KMS-11 (cell line): ENCODE measurements at regions not wholly inside any gene's neighbourhood (a gene's known extent, or its start where the extent isn't known, plus 50 kb on each side); places are given as distances from the start of the nearest gene placed in this dataset.
"Not testable (repeated sequence)": the region's sequence is repeated elsewhere in the genome, so short reads cannot be mapped to it uniquely, and the experiment has no call there.

Source experiments
- H2AFZ ChIP-seq: fragments of 200-600 bp; sonication (generic); 2 replicates; pipeline ENCODE4 v1.6.1; 2016; ENCODE audit warnings: antibody characterized with exemption, mixed run types, low read depth
- H3K27ac ChIP-seq: fragments of 200-600 bp; sonication (generic); 2 replicates; pipeline ENCODE4 v1.6.1; 2016; ENCODE audit warnings: mild to moderate bottlenecking, mixed run types
- H3K27me3 ChIP-seq: fragments of 200-600 bp; sonication (generic); 2 replicates; pipeline ENCODE4 v1.6.1; 2017; ENCODE audit warnings: mild to moderate bottlenecking, low read depth, mixed run types, moderate library complexity; ENCODE audit not compliant: insufficient read depth
- H3K36me3 ChIP-seq: fragments of 200-600 bp; sonication (generic); 2 replicates; pipeline ENCODE4 v1.6.1; 2017; ENCODE audit warnings: mild to moderate bottlenecking, mixed run types; ENCODE audit not compliant: insufficient read depth
- H3K4me1 ChIP-seq: fragments of 200-600 bp; sonication (generic); 2 replicates; pipeline ENCODE4 v1.6.1; 2016; ENCODE audit warnings: mild to moderate bottlenecking, low read depth, mixed run types; ENCODE audit not compliant: poor library complexity, severe bottlenecking
- H3K4me2 ChIP-seq: fragments of 200-600 bp; sonication (generic); 2 replicates; pipeline ENCODE4 v1.7.0; 2016; ENCODE audit warnings: mild to moderate bottlenecking, mixed run types
- H3K4me3 ChIP-seq: fragments of 200-600 bp; sonication (generic); IDR thresholded peaks from 2 replicates; pipeline ENCODE4 v1.6.1; 2017; ENCODE audit warnings: low read depth, low read length, mixed read lengths; ENCODE audit not compliant: insufficient read depth
- H3K79me2 ChIP-seq: fragments of 200-600 bp; sonication (generic); 2 replicates; pipeline ENCODE4 v1.6.1; 2016; ENCODE audit warnings: low read depth, mixed run types; ENCODE audit not compliant: insufficient read depth
- H3K9ac ChIP-seq: fragments of 200-600 bp; sonication (generic); 2 replicates; pipeline ENCODE4 v1.6.1; 2016; ENCODE audit warnings: mild to moderate bottlenecking, mixed run types
- H4K20me1 ChIP-seq: fragments of 200-600 bp; sonication (generic); 2 replicates; pipeline ENCODE4 v1.6.1; 2016; ENCODE audit warnings: mild to moderate bottlenecking, mixed run types; ENCODE audit not compliant: insufficient read depth
- CTCF ChIP-seq: fragments of 200-600 bp; sonication (generic); conservative IDR thresholded peaks from 2 replicates; pipeline ENCODE4 v1.6.1; 2017; ENCODE audit warnings: low read depth, mild to moderate bottlenecking, antibody characterized with exemption, low read length, moderate library complexity, mixed read lengths

GRCh38 chr9:117826837-117827236 is 122.6 kb downstream of the TLR4 start:
- H3K4me1 ChIP-seq = peaks cover 25% of the 10 kb centered on the region
- no peak overlapping the region for H3K27ac ChIP-seq
- no peaks in the 10 kb centered on the region for H3K27me3 ChIP-seq
- H3K36me3 ChIP-seq = no peaks in the 10 kb centered on the region
- H3K9ac ChIP-seq = no peak overlapping the region
- TF ChIP-seq CTCF = no peak
- no peak overlapping the region for H3K4me2 ChIP-seq
- H4K20me1 ChIP-seq = no peaks in the 10 kb centered on the region
- H3K79me2 ChIP-seq = no peaks in the 10 kb centered on the region
- H3K4me3 ChIP-seq = no peak overlapping the region
- no peak overlapping the region for H2AFZ ChIP-seq

- H3K4me2 ChIP-seq = no peak overlapping the region
- H3K4me3 ChIP-seq = no peak overlapping the region
- no peaks in the 10 kb centered on the region for H3K79me2 ChIP-seq
- no peaks in the 10 kb centered on the region for H3K27me3 ChIP-seq
- H3K36me3 ChIP-seq = no peaks in the 10 kb centered on the region
- no peak overlapping the region for H3K9ac ChIP-seq
- H2AFZ ChIP-seq = no peak overlapping the region
- no peaks in the 10 kb centered on the region for H4K20me1 ChIP-seq
- no peak overlapping the region for H3K27ac ChIP-seq
- no peak for TF ChIP-seq CTCF
- peaks cover 25% of the 10 kb centered on the region for H3K4me1 ChIP-seq
Measured at GRCh38 chr9:117827456-117827855, 123.3 kb downstream of the TLR4 start.

- TF ChIP-seq CTCF = no peak
- no peak overlapping the region for H3K4me3 ChIP-seq
- no peak overlapping the region for H3K27ac ChIP-seq
Measured at GRCh38 chr9:117828466-117828865, 124.3 kb downstream of the TLR4 start.

GRCh38 chr9:117835798-117836197 is 131.6 kb downstream of the TLR4 start:
- Histone ChIP-seq H3K4me3 (no peak overlapping the region), H3K4me1 (no peaks in the 10 kb centered on the region), H3K79me2 (no peaks in the 10 kb centered on the region), H3K27me3 (no peaks in the 10 kb centered on the region), H3K27ac (no peak overlapping the region), H4K20me1 (no peaks in the 10 kb centered on the region), H3K9ac (no peak overlapping the region), H2AFZ (no peak overlapping the region), H3K4me2 (no peak overlapping the region), H3K36me3 (no peaks in the 10 kb centered on the region)
- no peak for TF ChIP-seq CTCF

More at GRCh38 chr9:117828466-117828865, 124.3 kb downstream of the TLR4 start:
- H3K36me3 ChIP-seq = no peaks in the 10 kb centered on the region
- no peak overlapping the region for H3K4me2 ChIP-seq
- peaks cover 25% of the 10 kb centered on the region for H3K4me1 ChIP-seq
- no peaks in the 10 kb centered on the region for H4K20me1 ChIP-seq
- no peak overlapping the region for H3K9ac ChIP-seq
- H3K27me3 ChIP-seq = no peaks in the 10 kb centered on the region
- no peak overlapping the region for H2AFZ ChIP-seq
- no peaks in the 10 kb centered on the region for H3K79me2 ChIP-seq

- no peak for TF ChIP-seq CTCF
- H4K20me1 ChIP-seq = no peaks in the 10 kb centered on the region
- H3K79me2 ChIP-seq = no peaks in the 10 kb centered on the region
- H3K36me3 ChIP-seq = no peaks in the 10 kb centered on the region
- no peaks in the 10 kb centered on the region for H3K27me3 ChIP-seq
- no peak overlapping the region for H2AFZ ChIP-seq
- no peak overlapping the region for H3K4me3 ChIP-seq
- H3K9ac ChIP-seq = no peak overlapping the region
- H3K4me1 ChIP-seq = no peaks in the 10 kb centered on the region
- H3K27ac ChIP-seq = no peak overlapping the region
- H3K4me2 ChIP-seq = no peak overlapping the region
Measured at GRCh38 chr9:117839862-117840261, 135.7 kb downstream of the TLR4 start.

GRCh38 chr9:117851836-117852461 is 147.7 kb downstream of the TLR4 start:
- H3K79me2 ChIP-seq, H3K27me3 ChIP-seq, H3K9ac ChIP-seq, H3K27ac ChIP-seq, H3K4me1 ChIP-seq, H3K36me3 ChIP-seq, H4K20me1 ChIP-seq, H2AFZ ChIP-seq, H3K4me3 ChIP-seq, H3K4me2 ChIP-seq: not testable (repeated sequence)
